DMS153 treated with DMSO at 0.1 percent for 48 hours (cell line): ENCODE measurements at regions not wholly inside any gene's neighbourhood (a gene's known extent, or its start where the extent isn't known, plus 50 kb on each side); places are given as distances from the start of the nearest gene placed in this dataset.
A peak's percentile ranks its signal among the peaks of the same experiment; 100 is the strongest.
"Not testable (repeated sequence)": the region's sequence is repeated elsewhere in the genome, so short reads cannot be mapped to it uniquely, and the experiment has no call there.

Source experiments
- DNase-seq: peaks from one replicate; lab custom pipeline; 2025; ENCODE audit not compliant: unreplicated experiment; lab: John Stamatoyannopoulos, UW

- DNase-seq, result no peak
Observed at GRCh38 chr2:138881126-138881525, 100.9 kb upstream of the NXPH2 start.

GRCh38 chr2:138879931-138880330 lies 99.7 kb upstream of the NXPH2 start:
- DNase-seq, result no peak

GRCh38 chr2:138877421-138877820 lies 97.2 kb upstream of the NXPH2 start:
- no peak for DNase-seq

- no peak for DNase-seq
Observed at GRCh38 chr2:138874251-138874650, 94.1 kb upstream of the NXPH2 start.

- not testable (repeated sequence) for DNase-seq
Observed at GRCh38 chr2:138872116-138872515, 91.9 kb upstream of the NXPH2 start.

GRCh38 chr2:138871312-138871711 lies 91.1 kb upstream of the NXPH2 start:
- no peak for DNase-seq

GRCh38 chr2:138867341-138867740 lies 87.2 kb upstream of the NXPH2 start:
- DNase-seq, result no peak

GRCh38 chr2:138866797-138867196 lies 86.6 kb upstream of the NXPH2 start:
- no peak for DNase-seq

- no peak for DNase-seq
Observed at GRCh38 chr2:138853761-138854160, 73.6 kb upstream of the NXPH2 start.

- no peak for DNase-seq
Observed at GRCh38 chr2:138853296-138853695, 73.1 kb upstream of the NXPH2 start.

GRCh38 chr2:138846216-138846821 lies 66.1 kb upstream of the NXPH2 start:
- peak; percentile 43 for DNase-seq

- DNase-seq, result no peak
Observed at GRCh38 chr2:138842341-138842740, 62.2 kb upstream of the NXPH2 start.

GRCh38 chr2:138841459-138841858 lies 61.3 kb upstream of the NXPH2 start:
- DNase-seq, result no peak

GRCh38 chr2:138838851-138839620 lies 58.8 kb upstream of the NXPH2 start:
- DNase-seq, result no peak

GRCh38 chr2:138831691-138832090 lies 51.5 kb upstream of the NXPH2 start:
- no peak for DNase-seq

GRCh38 chr2:138831154-138831553 lies 51.0 kb upstream of the NXPH2 start:
- no peak for DNase-seq

GRCh38 chr2:138830547-138830946 lies 50.4 kb upstream of the NXPH2 start:
- DNase-seq, result no peak
